ENCODE measurements at regions not wholly inside any gene's neighbourhood (a gene's known extent, or its start where the extent isn't known, plus 50 kb on each side); places are given as distances from the start of the nearest gene placed in this dataset.

- POLR2A ChIA-PET (ENCODE audit: partially characterized antibody), result no interaction called here
- no peaks in the 10 kb centered on the region for H3K9me3 ChIP-seq (ENCODE audit: control insufficient read depth in 1 of 2, low read length in 2 of 2)
- Mint-ChIP-seq H3K36me3 (no peaks in the 10 kb centered on the region), H3K4me1 (no peaks in the 10 kb centered on the region), H3K27me3 (no peaks in the 10 kb centered on the region), H3K27ac (no peak overlapping the region), H3K9me3 (peaks cover 0 to 12% (median 9%) of the 10 kb centered on the region in 8 donors), H3K4me3 (no peak overlapping the region)
- intact Hi-C loops (cut with micrococcal nuclease), result no loop called here
- CTCF ChIA-PET (ENCODE audit: partially characterized antibody), result no interaction called here
- no peaks in the 10 kb centered on the region for H3K4me1 ChIP-seq (ENCODE audit: insufficient read depth, low read length)
- no peak for DNase-seq
- H3K4me3 ChIP-seq (ENCODE audit: low read length in 2 of 2), result no peak overlapping the region
- H3K36me3 ChIP-seq (ENCODE audit: insufficient read depth, low read length), result no peaks in the 10 kb centered on the region
- H3K27ac ChIP-seq (ENCODE audit: low read depth, low read length), result no peak overlapping the region
- H3K27me3 ChIP-seq (ENCODE audit: insufficient read depth, low read length), result no peaks in the 10 kb centered on the region
Observed at GRCh38 chr10:61567729-61568128, 95.0 kb upstream of the CABCOCO1 start.

GRCh38 chr10:61565819-61566560, 96.7 kb upstream of the CABCOCO1 start:
- CTCF ChIA-PET (ENCODE audit: partially characterized antibody), result no interaction called here
- H3K4me1 Mint-ChIP-seq, result no peaks in the 10 kb centered on the region
- intact Hi-C loops (cut with micrococcal nuclease), result no loop called here

GRCh38 chr10:61564444-61564843, 98.3 kb upstream of the CABCOCO1 start:
- H3K4me1 ChIP-seq (ENCODE audit: insufficient read depth, low read length), result no peaks in the 10 kb centered on the region
- no peaks in the 10 kb centered on the region for H3K27me3 Mint-ChIP-seq
- H3K27me3 ChIP-seq (ENCODE audit: insufficient read depth, low read length), result no peaks in the 10 kb centered on the region
- H3K4me1 Mint-ChIP-seq, result no peaks in the 10 kb centered on the region
- no peaks in the 10 kb centered on the region for H3K36me3 ChIP-seq (ENCODE audit: insufficient read depth, low read length)
- CTCF ChIA-PET (ENCODE audit: partially characterized antibody), result no interaction called here
- H3K27ac Mint-ChIP-seq, result no peak overlapping the region
- POLR2A ChIA-PET (ENCODE audit: partially characterized antibody), result no interaction called here
- no peaks in the 10 kb centered on the region for H3K9me3 ChIP-seq (ENCODE audit: control insufficient read depth in 1 of 2, low read length in 2 of 2)
- no peak for DNase-seq
- no peak overlapping the region for H3K4me3 ChIP-seq (ENCODE audit: low read length in 2 of 2)
- no peak overlapping the region for H3K4me3 Mint-ChIP-seq
- no peak overlapping the region for H3K27ac ChIP-seq (ENCODE audit: low read depth, low read length)
- H3K36me3 Mint-ChIP-seq, result no peaks in the 10 kb centered on the region
- intact Hi-C loops (cut with micrococcal nuclease), result no loop called here
- peaks cover 0 to 4% (median 0%) of the 10 kb centered on the region in 8 donors for H3K9me3 Mint-ChIP-seq

More at GRCh38 chr10:61565819-61566560, 96.7 kb upstream of the CABCOCO1 start:
- Histone ChIP-seq H3K9me3 (ENCODE audit: control insufficient read depth in 1 of 2, low read length in 2 of 2) (no peaks in the 10 kb centered on the region), H3K4me1 (ENCODE audit: insufficient read depth, low read length) (no peaks in the 10 kb centered on the region), H3K27ac (ENCODE audit: low read depth, low read length) (no peak overlapping the region), H3K4me3 (ENCODE audit: low read length in 2 of 2) (no peak overlapping the region), H3K36me3 (ENCODE audit: insufficient read depth, low read length) (no peaks in the 10 kb centered on the region), H3K27me3 (ENCODE audit: insufficient read depth, low read length) (no peaks in the 10 kb centered on the region)
- no peak for DNase-seq
- POLR2A ChIA-PET (ENCODE audit: partially characterized antibody), result no interaction called here
- peaks cover 0 to 12% (median 8%) of the 10 kb centered on the region in 8 donors for H3K9me3 Mint-ChIP-seq
- no peaks in the 10 kb centered on the region for H3K36me3 Mint-ChIP-seq
- H3K4me3 Mint-ChIP-seq, result no peak overlapping the region
- no peak overlapping the region for H3K27ac Mint-ChIP-seq
- H3K27me3 Mint-ChIP-seq, result no peaks in the 10 kb centered on the region

GRCh38 chr10:61559615-61560014, 103.1 kb upstream of the CABCOCO1 start:
- intact Hi-C loops (cut with micrococcal nuclease), result no loop called here
- ChIA-PET POLR2A (ENCODE audit: partially characterized antibody) (no interaction called here), CTCF (ENCODE audit: partially characterized antibody) (no interaction called here)
- Histone ChIP-seq H3K36me3 (ENCODE audit: insufficient read depth, low read length) (no peaks in the 10 kb centered on the region), H3K27ac (ENCODE audit: low read depth, low read length) (no peak overlapping the region), H3K4me1 (ENCODE audit: insufficient read depth, low read length) (no peaks in the 10 kb centered on the region), H3K9me3 (ENCODE audit: control insufficient read depth in 1 of 2, low read length in 2 of 2) (no peaks in the 10 kb centered on the region), H3K4me3 (ENCODE audit: low read length in 2 of 2) (no peak overlapping the region), H3K27me3 (ENCODE audit: insufficient read depth, low read length) (no peaks in the 10 kb centered on the region)
- no peaks in the 10 kb centered on the region for H3K36me3 Mint-ChIP-seq
- H3K27ac Mint-ChIP-seq, result no peak overlapping the region
- H3K9me3 Mint-ChIP-seq, result peaks cover 0 to 4% (median 0%) of the 10 kb centered on the region in 8 donors
- no peaks in the 10 kb centered on the region for H3K4me1 Mint-ChIP-seq
- H3K4me3 Mint-ChIP-seq, result no peak overlapping the region
- H3K27me3 Mint-ChIP-seq, result peaks cover 4 to 6% of the 10 kb centered on the region in 2 donors
- DNase-seq, result no peak

GRCh38 chr10:61558188-61558587, 104.5 kb upstream of the CABCOCO1 start:
- Histone ChIP-seq H3K36me3 (ENCODE audit: insufficient read depth, low read length) (no peaks in the 10 kb centered on the region), H3K27ac (ENCODE audit: low read depth, low read length) (no peak overlapping the region), H3K9me3 (ENCODE audit: control insufficient read depth in 1 of 2, low read length in 2 of 2) (no peaks in the 10 kb centered on the region), H3K27me3 (ENCODE audit: insufficient read depth, low read length) (no peaks in the 10 kb centered on the region), H3K4me1 (ENCODE audit: insufficient read depth, low read length) (no peaks in the 10 kb centered on the region), H3K4me3 (ENCODE audit: low read length in 2 of 2) (no peak overlapping the region)
- POLR2A ChIA-PET (ENCODE audit: partially characterized antibody), result no interaction called here
- Mint-ChIP-seq H3K4me3 (no peak overlapping the region), H3K36me3 (no peaks in the 10 kb centered on the region), H3K27me3 (peaks cover 4 to 6% of the 10 kb centered on the region in 2 donors), H3K4me1 (no peaks in the 10 kb centered on the region), H3K9me3 (peaks cover 0 to 4% (median 0%) of the 10 kb centered on the region in 8 donors), H3K27ac (no peak overlapping the region)
- no peak for DNase-seq
- CTCF ChIA-PET (ENCODE audit: partially characterized antibody), result no interaction called here
- intact Hi-C loops (cut with micrococcal nuclease), result no loop called here

GRCh38 chr10:61554925-61555324, 101.7 kb upstream of the TMEM26 start:
- Mint-ChIP-seq H3K4me1 (no peaks in the 10 kb centered on the region), H3K9me3 (peaks cover 0 to 4% (median 0%) of the 10 kb centered on the region in 8 donors), H3K27me3 (peaks cover 4 to 6% of the 10 kb centered on the region in 2 donors), H3K27ac (no peak overlapping the region), H3K36me3 (no peaks in the 10 kb centered on the region), H3K4me3 (no peak overlapping the region)
- ChIA-PET CTCF (ENCODE audit: partially characterized antibody) (no interaction called here), POLR2A (ENCODE audit: partially characterized antibody) (no interaction called here)
- no peak overlapping the region for H3K27ac ChIP-seq (ENCODE audit: low read depth, low read length)
- no peak overlapping the region for H3K4me3 ChIP-seq (ENCODE audit: low read length in 2 of 2)
- H3K9me3 ChIP-seq (ENCODE audit: control insufficient read depth in 1 of 2, low read length in 2 of 2), result no peaks in the 10 kb centered on the region
- intact Hi-C loops (cut with micrococcal nuclease), result no loop called here
- no peaks in the 10 kb centered on the region for H3K36me3 ChIP-seq (ENCODE audit: insufficient read depth, low read length)
- DNase-seq, result no peak
- no peaks in the 10 kb centered on the region for H3K27me3 ChIP-seq (ENCODE audit: insufficient read depth, low read length)
- no peaks in the 10 kb centered on the region for H3K4me1 ChIP-seq (ENCODE audit: insufficient read depth, low read length)

- Histone ChIP-seq H3K27me3 (ENCODE audit: insufficient read depth, low read length) (no peaks in the 10 kb centered on the region), H3K4me1 (ENCODE audit: insufficient read depth, low read length) (no peaks in the 10 kb centered on the region), H3K36me3 (ENCODE audit: insufficient read depth, low read length) (no peaks in the 10 kb centered on the region), H3K9me3 (ENCODE audit: control insufficient read depth in 1 of 2, low read length in 2 of 2) (no peaks in the 10 kb centered on the region), H3K4me3 (ENCODE audit: low read length in 2 of 2) (no peak overlapping the region), H3K27ac (ENCODE audit: low read depth, low read length) (no peak overlapping the region)
- Mint-ChIP-seq H3K27ac (no peak overlapping the region), H3K4me3 (no peak overlapping the region), H3K4me1 (no peaks in the 10 kb centered on the region), H3K36me3 (no peaks in the 10 kb centered on the region), H3K9me3 (peaks cover 0 to 3% (median under 1%) of the 10 kb centered on the region in 8 donors), H3K27me3 (peaks cover 1 to 2% of the 10 kb centered on the region in 2 donors)
- ChIA-PET POLR2A (ENCODE audit: partially characterized antibody) (no interaction called here), CTCF (ENCODE audit: partially characterized antibody) (no interaction called here)
- no peak for DNase-seq
- intact Hi-C loops (cut with micrococcal nuclease), result no loop called here
Observed at GRCh38 chr10:61549861-61550260, 96.7 kb upstream of the TMEM26 start.
